Activated T-cell treated with anti-CD3 and anti-CD28 coated beads, Interleukin-2, amount 50 U/mL, for 24 hours (primary cell): ENCODE measurements at regions not wholly inside any gene's neighbourhood (a gene's known extent, or its start where the extent isn't known, plus 50 kb on each side); places are given as distances from the start of the nearest gene placed in this dataset.

Experiments
- DNase-seq: peaks from one replicate; pipeline ENCODE4 v3.0.0-alpha.2; 2020
- H3K27ac Mint-ChIP-seq: 2 replicates; pipeline ENCODE4 v1.8.0; 2020; ENCODE audit warnings: mild to moderate bottlenecking, mixed read lengths
- H3K27me3 Mint-ChIP-seq: 2 replicates; pipeline ENCODE4 v1.8.0; 2020; ENCODE audit warnings: mixed read lengths
- H3K36me3 Mint-ChIP-seq: 2 replicates; pipeline ENCODE4 v1.8.0; 2020; ENCODE audit warnings: low read depth, mixed read lengths
- H3K4me1 Mint-ChIP-seq: 2 replicates; pipeline ENCODE4 v1.8.0; 2020; ENCODE audit warnings: low read depth, mixed read lengths
- H3K4me3 Mint-ChIP-seq: 2 replicates; pipeline ENCODE4 v1.8.0; 2020; ENCODE audit warnings: mild to moderate bottlenecking, moderate library complexity, mixed read lengths
- H3K9me3 Mint-ChIP-seq: 2 replicates; pipeline ENCODE4 v1.8.0; 2020; ENCODE audit warnings: mixed read lengths

DNA sequence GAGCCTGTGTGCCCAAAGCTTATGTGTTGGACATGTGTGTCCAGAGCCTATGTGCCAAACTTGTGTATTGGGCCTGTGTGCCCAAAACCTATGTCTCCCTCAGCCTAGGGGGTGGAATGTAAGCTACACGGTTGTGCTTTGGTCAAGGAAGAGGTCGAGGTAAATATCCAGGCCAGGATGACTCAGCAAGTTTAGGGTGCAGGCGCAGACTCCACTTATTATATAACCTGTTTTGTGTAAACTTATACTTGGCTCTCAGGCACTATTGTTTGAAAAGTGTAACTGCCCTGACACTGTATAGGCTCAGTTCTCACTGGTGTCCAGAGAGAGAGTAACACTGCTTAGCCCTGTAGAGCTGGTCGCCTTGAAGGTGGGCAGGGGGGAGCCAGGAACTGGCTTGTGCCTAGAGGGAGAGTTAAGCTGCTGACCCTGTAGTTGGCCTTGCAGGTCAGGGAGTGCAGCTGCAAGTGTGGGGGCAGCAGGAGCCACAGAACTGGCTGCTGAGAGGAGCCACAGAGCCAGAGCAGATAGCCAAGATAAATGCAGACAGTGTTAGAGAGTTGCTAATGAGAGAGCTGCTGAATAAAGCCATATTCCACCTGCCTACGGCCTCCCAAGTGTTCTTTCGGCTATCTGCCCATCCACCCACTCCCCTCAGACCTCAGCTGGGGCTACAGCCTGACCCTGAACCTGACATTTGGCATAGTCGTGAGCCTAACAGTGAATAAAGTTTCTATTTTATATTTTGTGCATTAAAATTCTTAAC, 517.2 kb upstream of the SLITRK1 start:
- H3K4me1 Mint-ChIP-seq = no peaks in the 10 kb centered on the region
- DNase-seq = no peak
- H3K36me3 Mint-ChIP-seq = no peaks in the 10 kb centered on the region
- H3K9me3 Mint-ChIP-seq = peaks cover 11% of the 10 kb centered on the region
- no peaks in the 10 kb centered on the region for H3K27me3 Mint-ChIP-seq
- H3K27ac Mint-ChIP-seq = no peak overlapping the region
- no peak overlapping the region for H3K4me3 Mint-ChIP-seq

GRCh38 chr13:84393981-84394625, 511.8 kb upstream of the SLITRK1 start:
- no peak for DNase-seq
- no peaks in the 10 kb centered on the region for H3K4me1 Mint-ChIP-seq
- H3K27ac Mint-ChIP-seq = no peak overlapping the region
- H3K9me3 Mint-ChIP-seq = peaks cover 28% of the 10 kb centered on the region
- no peaks in the 10 kb centered on the region for H3K36me3 Mint-ChIP-seq
- H3K4me3 Mint-ChIP-seq = no peak overlapping the region
- H3K27me3 Mint-ChIP-seq = no peaks in the 10 kb centered on the region

DNA sequence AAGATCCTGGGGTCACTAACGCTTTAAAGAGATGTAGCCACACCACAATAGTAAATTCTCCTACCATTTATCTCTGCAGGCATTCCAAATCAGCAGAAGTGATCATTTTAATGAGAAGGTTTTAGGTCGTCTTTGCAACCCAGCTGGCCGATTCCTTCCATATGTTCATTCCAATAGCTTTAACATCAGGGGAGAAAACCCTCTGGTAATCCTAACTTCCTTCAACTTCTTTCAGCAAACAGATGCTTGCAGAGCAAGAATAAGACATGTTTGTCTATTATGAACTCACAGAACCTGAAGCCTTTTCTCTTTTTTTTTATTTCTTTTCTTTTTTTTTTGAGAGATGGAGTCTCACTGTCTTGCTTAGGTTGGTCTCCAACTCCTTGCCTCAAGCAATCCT, 498.6 kb upstream of the SLITRK1 start:
- H3K4me1 Mint-ChIP-seq = no peaks in the 10 kb centered on the region
- peaks cover 21% of the 10 kb centered on the region for H3K9me3 Mint-ChIP-seq
- no peaks in the 10 kb centered on the region for H3K36me3 Mint-ChIP-seq
- DNase-seq = no peak
- no peaks in the 10 kb centered on the region for H3K27me3 Mint-ChIP-seq
- no peak overlapping the region for H3K4me3 Mint-ChIP-seq
- H3K27ac Mint-ChIP-seq = no peak overlapping the region

GRCh38 chr13:84377106-84377505, 494.8 kb upstream of the SLITRK1 start:
- Mint-ChIP-seq H3K4me1 (no peaks in the 10 kb centered on the region), H3K4me3 (no peak overlapping the region), H3K36me3 (no peaks in the 10 kb centered on the region), H3K27me3 (no peaks in the 10 kb centered on the region), H3K27ac (no peak overlapping the region), H3K9me3 (peaks cover 12% of the 10 kb centered on the region)
- DNase-seq = no peak

DNA sequence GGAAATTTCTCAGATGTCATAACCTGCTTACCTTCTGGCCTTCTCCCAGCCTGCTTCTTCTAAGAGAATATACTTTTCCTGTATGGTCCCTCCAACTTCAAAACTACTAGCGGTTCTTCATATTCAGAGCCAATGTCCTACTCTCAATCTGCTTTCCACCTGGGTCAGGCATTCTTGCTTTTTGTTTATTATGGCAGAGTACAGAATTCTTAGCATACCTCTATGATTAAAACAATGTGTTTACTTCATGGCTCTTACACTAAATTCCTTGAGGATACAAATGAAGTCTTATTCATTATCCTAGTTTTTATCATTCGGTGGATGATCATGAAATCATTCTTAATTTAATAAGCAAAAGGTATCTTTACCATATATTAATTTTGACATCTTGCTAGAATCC, 484.2 kb upstream of the SLITRK1 start:
- no peak overlapping the region for H3K27ac Mint-ChIP-seq
- H3K36me3 Mint-ChIP-seq = no peaks in the 10 kb centered on the region
- no peaks in the 10 kb centered on the region for H3K27me3 Mint-ChIP-seq
- H3K4me3 Mint-ChIP-seq = no peak overlapping the region
- H3K9me3 Mint-ChIP-seq = no peaks in the 10 kb centered on the region
- no peaks in the 10 kb centered on the region for H3K4me1 Mint-ChIP-seq
- no peak for DNase-seq

GRCh38 chr13:84362777-84363176, 480.5 kb upstream of the SLITRK1 start:
- Mint-ChIP-seq H3K9me3 (no peaks in the 10 kb centered on the region), H3K27ac (no peak overlapping the region), H3K4me1 (no peaks in the 10 kb centered on the region), H3K36me3 (no peaks in the 10 kb centered on the region), H3K4me3 (no peak overlapping the region), H3K27me3 (no peaks in the 10 kb centered on the region)
- no peak for DNase-seq

GRCh38 chr13:84360822-84361221, 478.5 kb upstream of the SLITRK1 start:
- Mint-ChIP-seq H3K4me3 (no peak overlapping the region), H3K27ac (no peak overlapping the region), H3K4me1 (no peaks in the 10 kb centered on the region), H3K9me3 (no peaks in the 10 kb centered on the region), H3K27me3 (no peaks in the 10 kb centered on the region), H3K36me3 (no peaks in the 10 kb centered on the region)
- no peak for DNase-seq

- no peaks in the 10 kb centered on the region for H3K36me3 Mint-ChIP-seq
- no peak overlapping the region for H3K4me3 Mint-ChIP-seq
- no peak overlapping the region for H3K27ac Mint-ChIP-seq
- H3K4me1 Mint-ChIP-seq = no peaks in the 10 kb centered on the region
- DNase-seq = no peak
- H3K9me3 Mint-ChIP-seq = no peaks in the 10 kb centered on the region
- H3K27me3 Mint-ChIP-seq = no peaks in the 10 kb centered on the region
Observed at GRCh38 chr13:84358601-84359000, 476.3 kb upstream of the SLITRK1 start.

- H3K4me3 Mint-ChIP-seq = no peak overlapping the region
- no peak for DNase-seq
- H3K9me3 Mint-ChIP-seq = peaks cover 2% of the 10 kb centered on the region
- H3K4me1 Mint-ChIP-seq = no peaks in the 10 kb centered on the region
- H3K27me3 Mint-ChIP-seq = no peaks in the 10 kb centered on the region
- no peak overlapping the region for H3K27ac Mint-ChIP-seq
- H3K36me3 Mint-ChIP-seq = no peaks in the 10 kb centered on the region
Observed at GRCh38 chr13:84352946-84353345, 470.7 kb upstream of the SLITRK1 start.

GRCh38 chr13:84339456-84339855, 457.2 kb upstream of the SLITRK1 start:
- Mint-ChIP-seq H3K36me3 (no peaks in the 10 kb centered on the region), H3K9me3 (no peaks in the 10 kb centered on the region)

GRCh38 chr13:84332346-84332745, 450.1 kb upstream of the SLITRK1 start:
- H3K36me3 Mint-ChIP-seq = no peaks in the 10 kb centered on the region
- no peaks in the 10 kb centered on the region for H3K9me3 Mint-ChIP-seq
- H3K27me3 Mint-ChIP-seq = no peaks in the 10 kb centered on the region
- DNase-seq = no peak
- H3K27ac Mint-ChIP-seq = no peak overlapping the region
- H3K4me3 Mint-ChIP-seq = no peak overlapping the region
- H3K4me1 Mint-ChIP-seq = no peaks in the 10 kb centered on the region

More at GRCh38 chr13:84339456-84339855, 457.2 kb upstream of the SLITRK1 start:
- Mint-ChIP-seq H3K4me1 (no peaks in the 10 kb centered on the region), H3K27ac (no peak overlapping the region), H3K4me3 (no peak overlapping the region), H3K27me3 (no peaks in the 10 kb centered on the region)
- DNase-seq = no peak

- no peaks in the 10 kb centered on the region for H3K27me3 Mint-ChIP-seq
- no peaks in the 10 kb centered on the region for H3K4me1 Mint-ChIP-seq
- H3K4me3 Mint-ChIP-seq = no peak overlapping the region
- no peak overlapping the region for H3K27ac Mint-ChIP-seq
- H3K36me3 Mint-ChIP-seq = no peaks in the 10 kb centered on the region
- DNase-seq = no peak
- no peaks in the 10 kb centered on the region for H3K9me3 Mint-ChIP-seq
Observed at GRCh38 chr13:84315527-84315926, 433.3 kb upstream of the SLITRK1 start.

DNA sequence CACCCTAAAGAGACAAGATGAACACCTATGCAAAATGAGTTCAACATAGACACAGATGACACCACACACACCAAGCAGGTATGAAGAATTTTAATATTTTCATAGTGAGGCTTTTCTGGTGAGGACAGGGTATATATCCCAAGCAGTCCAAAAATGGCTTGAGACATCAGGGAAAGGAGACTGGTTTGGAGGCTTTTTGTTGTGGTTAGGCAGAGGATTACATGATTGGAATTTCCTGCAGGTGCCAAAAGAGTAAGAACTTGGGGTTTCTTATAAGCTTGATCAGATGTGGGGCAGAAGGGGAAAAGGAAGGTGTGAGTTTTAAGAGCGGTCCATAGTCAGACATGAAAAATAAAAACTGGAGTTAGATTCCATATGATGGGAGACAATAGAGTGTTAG, 420.8 kb upstream of the SLITRK1 start:
- no peak for DNase-seq
- Mint-ChIP-seq H3K9me3 (no peaks in the 10 kb centered on the region), H3K4me3 (no peak overlapping the region), H3K4me1 (no peaks in the 10 kb centered on the region), H3K27ac (no peak overlapping the region), H3K27me3 (no peaks in the 10 kb centered on the region), H3K36me3 (no peaks in the 10 kb centered on the region)

DNA sequence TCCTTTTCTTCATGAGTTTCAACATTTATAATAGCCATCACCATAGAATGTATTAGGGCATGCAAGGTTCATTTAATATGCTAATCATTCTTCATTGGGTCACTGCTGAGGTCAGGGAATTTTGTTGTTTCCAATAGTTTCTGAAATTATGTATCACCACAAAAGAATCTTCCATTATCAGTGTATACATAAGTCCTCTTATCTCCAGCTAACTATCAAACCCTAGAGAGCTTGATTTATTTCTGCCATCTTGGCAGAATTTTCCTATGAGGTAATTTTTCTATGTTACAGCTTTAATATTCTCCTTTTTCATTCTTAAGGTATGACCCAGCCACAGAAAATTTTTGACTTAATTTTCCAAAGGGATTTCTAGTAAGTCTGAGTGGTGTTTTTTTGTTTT, 415.0 kb upstream of the SLITRK1 start:
- Mint-ChIP-seq H3K27me3 (no peaks in the 10 kb centered on the region), H3K36me3 (no peaks in the 10 kb centered on the region), H3K4me3 (no peak overlapping the region), H3K27ac (no peak overlapping the region), H3K9me3 (no peaks in the 10 kb centered on the region), H3K4me1 (no peaks in the 10 kb centered on the region)
- no peak for DNase-seq

DNA sequence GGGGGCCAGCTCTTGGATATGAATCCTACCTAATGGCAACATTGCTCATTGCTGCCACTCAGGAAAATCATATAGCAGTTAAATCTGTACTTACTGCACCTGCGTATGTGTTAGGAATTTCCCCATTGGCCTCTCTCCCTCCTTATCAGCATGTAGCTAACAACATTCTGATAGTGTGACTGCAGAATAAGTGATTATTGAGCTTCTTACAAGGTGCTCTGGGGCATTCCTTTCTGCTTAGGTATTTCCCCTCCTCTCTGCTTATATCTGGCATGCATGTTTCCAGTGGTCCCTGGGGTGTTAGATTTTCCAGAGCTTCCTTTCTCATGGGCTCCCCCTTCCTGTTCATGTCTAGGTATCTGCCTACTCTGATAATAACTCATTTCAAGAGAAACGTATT, 414.1 kb upstream of the SLITRK1 start:
- no peak for DNase-seq
- Mint-ChIP-seq H3K27ac (no peak overlapping the region), H3K27me3 (no peaks in the 10 kb centered on the region), H3K4me3 (no peak overlapping the region), H3K4me1 (no peaks in the 10 kb centered on the region), H3K9me3 (no peaks in the 10 kb centered on the region), H3K36me3 (no peaks in the 10 kb centered on the region)
